ENCODE measurements at regions not wholly inside any gene's neighbourhood (a gene's known extent, or its start where the extent isn't known, plus 50 kb on each side); places are given as distances from the start of the nearest gene placed in this dataset.
"Not testable (repeated sequence)": the region's sequence is repeated elsewhere in the genome, so short reads cannot be mapped to it uniquely, and the experiment has no call there.

DNA sequence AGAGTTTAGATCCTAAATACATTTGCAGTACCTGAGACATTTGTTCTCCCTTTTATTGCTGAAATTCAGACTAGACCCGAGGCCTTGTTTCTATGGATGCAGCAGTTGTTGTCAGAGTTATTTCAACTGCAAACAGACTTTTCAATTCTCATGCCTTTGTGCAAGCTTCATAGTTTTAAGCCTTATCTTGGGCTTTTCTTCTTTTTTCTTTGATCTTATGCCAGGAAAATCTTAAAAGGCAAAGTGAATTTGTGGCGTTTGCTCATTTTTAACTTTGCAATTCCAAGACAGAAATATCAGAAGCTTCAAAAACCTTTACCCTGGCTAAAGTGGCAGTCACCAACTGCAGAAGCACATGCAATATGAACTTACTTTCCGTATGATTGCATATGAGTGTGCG is 576.7 kb downstream of the DIPK2A start:
- DNase-seq (ENCODE audit: low spot score), result no peak
- intact Hi-C loops (cut with DNase I), result no loop called here

DNA sequence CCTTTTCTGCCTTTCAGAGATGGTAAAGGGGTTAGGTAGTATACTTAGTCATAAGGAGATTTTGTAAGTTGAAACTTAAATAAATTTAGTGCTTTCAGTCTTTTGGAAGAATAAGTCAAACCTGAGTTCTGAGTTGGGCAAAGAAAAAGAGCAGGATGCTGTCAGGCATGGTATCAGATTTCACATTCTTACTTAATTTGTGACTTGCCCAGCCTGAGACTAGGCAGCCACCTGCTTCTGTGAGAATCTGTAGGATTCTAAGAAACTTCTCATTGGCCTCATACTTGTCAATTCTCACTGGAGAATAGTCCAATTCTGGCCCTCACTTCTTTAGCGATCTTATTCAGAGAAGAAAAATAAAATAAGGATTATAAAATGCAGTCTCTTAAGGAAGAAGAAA is 577.5 kb downstream of the DIPK2A start:
- intact Hi-C loops (cut with DNase I), result no loop called here
- DNase-seq (ENCODE audit: low spot score), result no peak

GRCh38 chr3:144552346-144553057 is 580.9 kb downstream of the DIPK2A start:
- intact Hi-C loops (cut with DNase I), result no loop called here
- DNase-seq (ENCODE audit: low spot score), result no peak

- intact Hi-C loops (cut with DNase I), result no loop called here
Observed at GRCh38 chr3:144553301-144553700, 581.7 kb downstream of the DIPK2A start.

GRCh38 chr3:144554889-144555288 is 583.3 kb downstream of the DIPK2A start:
- no peak for DNase-seq (ENCODE audit: low spot score)
- intact Hi-C loops (cut with DNase I), result no loop called here

More at GRCh38 chr3:144553301-144553700, 581.7 kb downstream of the DIPK2A start:
- DNase-seq (ENCODE audit: low spot score), result no peak

- intact Hi-C loops (cut with DNase I), result no loop called here
Observed at GRCh38 chr3:144556392-144556791, 584.8 kb downstream of the DIPK2A start.

GRCh38 chr3:144557515-144557914 is 585.9 kb downstream of the DIPK2A start:
- intact Hi-C loops (cut with DNase I), result no loop called here
- DNase-seq (ENCODE audit: low spot score), result no peak

More at GRCh38 chr3:144556392-144556791, 584.8 kb downstream of the DIPK2A start:
- DNase-seq (ENCODE audit: low spot score), result no peak

DNA sequence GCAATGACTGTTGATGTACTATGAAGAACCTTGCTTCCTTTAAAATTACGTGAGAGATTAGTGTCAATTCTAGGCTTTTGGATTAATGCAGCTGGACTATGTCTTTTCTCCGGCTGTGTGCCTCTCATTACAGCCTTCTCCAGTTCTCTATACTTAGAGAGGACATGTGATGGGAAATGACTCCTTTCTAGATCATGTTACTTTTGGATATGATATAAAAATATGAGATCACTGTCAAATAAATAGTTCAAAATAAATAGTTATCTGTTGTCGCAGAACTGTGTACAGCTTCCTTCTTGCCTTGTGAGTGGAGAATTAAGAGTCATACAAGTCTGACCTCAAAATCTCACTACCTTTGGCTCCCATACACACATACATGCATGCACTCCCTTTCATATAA is 592.4 kb downstream of the DIPK2A start:
- DNase-seq (ENCODE audit: low spot score), result no peak
- intact Hi-C loops (cut with DNase I), result no loop called here

DNA sequence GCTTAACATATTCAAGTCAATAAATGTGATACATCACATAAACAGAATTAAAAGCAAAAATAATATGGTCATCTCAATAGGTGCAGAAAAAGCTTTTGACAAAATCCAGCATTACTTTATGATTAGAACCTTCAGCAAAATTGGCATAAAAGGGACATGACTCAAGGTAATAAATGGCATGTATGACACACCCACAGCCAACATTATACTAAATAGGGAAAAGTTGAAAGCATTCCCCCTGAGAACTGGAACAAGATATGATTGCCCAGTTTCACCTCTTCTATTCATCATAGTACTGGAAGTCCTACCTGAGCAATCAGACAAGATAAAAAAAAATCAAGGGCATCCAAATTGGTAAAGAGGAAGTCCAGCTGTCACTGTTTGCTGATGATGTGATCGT is 594.7 kb downstream of the DIPK2A start:
- intact Hi-C loops (cut with DNase I), result no loop called here
- DNase-seq (ENCODE audit: low spot score), result no peak

GRCh38 chr3:144569651-144570050 is 598.0 kb downstream of the DIPK2A start:
- intact Hi-C loops (cut with DNase I), result no loop called here
- no peak for DNase-seq (ENCODE audit: low spot score)

GRCh38 chr3:144583871-144584270 is 612.2 kb downstream of the DIPK2A start:
- intact Hi-C loops (cut with DNase I), result no loop called here
- no peak for DNase-seq (ENCODE audit: low spot score)

- intact Hi-C loops (cut with DNase I), result no loop called here
- DNase-seq (ENCODE audit: low spot score), result no peak
Observed at GRCh38 chr3:144585408-144585807, 613.8 kb downstream of the DIPK2A start.

- DNase-seq (ENCODE audit: low spot score), result no peak
- intact Hi-C loops (cut with DNase I), result no loop called here
Observed at GRCh38 chr3:144585953-144586352, 614.3 kb downstream of the DIPK2A start.

- intact Hi-C loops (cut with DNase I), result no loop called here
- no peak for DNase-seq (ENCODE audit: low spot score)
Observed at GRCh38 chr3:144586382-144586781, 614.8 kb downstream of the DIPK2A start.

GRCh38 chr3:144590854-144591253 is 619.2 kb downstream of the DIPK2A start:
- intact Hi-C loops (cut with DNase I), result no loop called here
- no peak for DNase-seq (ENCODE audit: low spot score)

DNA sequence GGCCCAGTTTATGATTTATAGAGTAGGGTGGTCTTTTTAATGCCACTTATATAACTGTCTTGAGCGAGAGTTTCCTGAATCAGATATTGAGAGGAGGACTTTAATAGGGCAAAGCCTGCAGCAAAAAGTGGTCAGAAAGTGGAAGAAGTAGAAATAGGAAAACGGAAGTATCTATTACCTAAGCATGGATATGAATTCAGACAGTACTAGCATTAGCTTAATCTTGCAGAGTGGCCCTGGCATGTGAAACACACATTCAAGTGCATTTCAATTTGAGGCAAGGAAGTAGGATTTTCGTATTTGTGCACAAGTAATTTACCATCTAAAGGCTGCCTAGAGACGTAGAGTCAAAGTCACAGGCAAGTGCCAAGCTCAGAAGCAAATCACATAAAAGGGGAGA is 622.3 kb downstream of the DIPK2A start:
- intact Hi-C loops (cut with DNase I), result no loop called here

DNA sequence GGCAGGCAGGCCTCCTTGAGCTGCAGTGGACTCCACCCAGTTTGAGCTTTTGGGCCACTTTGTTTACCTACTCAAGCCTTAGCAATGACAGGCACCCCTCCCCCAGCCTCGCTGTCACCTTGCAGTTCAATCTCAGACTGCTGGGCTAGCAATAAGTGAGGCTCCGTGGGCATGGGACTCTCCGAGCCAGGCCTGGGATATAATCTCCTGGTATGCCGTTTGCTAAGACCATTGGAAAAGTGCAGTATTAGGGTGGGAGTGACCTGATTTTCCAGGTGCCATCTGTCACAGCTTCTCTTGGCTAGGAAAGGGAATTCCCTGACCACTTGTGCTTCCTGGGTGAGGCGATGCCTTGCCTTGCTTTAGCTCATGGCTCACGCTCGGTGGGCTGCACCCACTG is 648.6 kb downstream of the DIPK2A start:
- DNase-seq (ENCODE audit: low spot score); intact Hi-C loops (cut with DNase I): not testable (repeated sequence)

More for the DNA sequence above, 622.3 kb downstream of the DIPK2A start:
- DNase-seq (ENCODE audit: low spot score), result no peak

- intact Hi-C loops (cut with DNase I), result no loop called here
- DNase-seq (ENCODE audit: low spot score), result no peak
Observed at GRCh38 chr3:144622845-144623244, 651.2 kb downstream of the DIPK2A start.

GRCh38 chr3:144624656-144625055 is 653.0 kb downstream of the DIPK2A start:
- intact Hi-C loops (cut with DNase I), result no loop called here
- DNase-seq (ENCODE audit: low spot score), result no peak

DNA sequence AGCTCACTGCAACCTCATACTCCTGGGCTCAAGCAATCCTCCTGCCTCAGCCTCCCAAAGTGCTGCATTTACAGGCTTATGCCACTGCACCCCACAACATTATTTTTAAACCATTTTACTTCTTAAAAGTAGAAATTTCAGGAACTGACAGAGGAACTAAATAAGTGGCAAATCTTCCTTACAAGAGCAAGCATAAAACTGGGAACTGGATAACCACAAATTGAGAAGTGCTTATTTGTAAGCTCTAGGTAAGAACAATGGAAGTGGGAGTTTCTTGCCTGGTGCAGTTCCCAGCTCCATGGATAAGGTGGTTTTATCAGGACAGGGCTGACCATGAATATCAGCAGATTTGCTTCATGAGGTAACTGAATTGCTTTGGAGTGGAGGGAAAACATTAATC is 655.2 kb downstream of the DIPK2A start:
- intact Hi-C loops (cut with DNase I), result no loop called here
- no peak for DNase-seq (ENCODE audit: low spot score)

DNA sequence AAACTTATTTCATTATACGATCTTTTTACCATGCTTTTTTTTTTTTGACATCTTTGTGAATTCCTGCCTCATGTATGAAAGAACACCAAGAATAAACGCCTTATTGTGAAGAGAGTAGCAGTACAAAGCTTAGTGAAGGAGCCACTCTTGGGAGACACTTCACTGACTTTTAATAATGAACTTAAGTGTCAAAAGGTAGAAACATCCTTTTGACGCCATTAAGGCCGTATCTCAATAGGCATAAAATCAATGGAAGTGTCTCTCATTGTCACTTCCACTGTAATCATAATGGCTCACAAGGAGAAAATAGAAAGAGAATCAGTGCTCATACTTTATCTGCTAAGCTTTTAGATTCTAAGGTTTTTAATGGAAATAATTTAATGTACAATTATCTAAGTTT is 657.8 kb downstream of the DIPK2A start:
- intact Hi-C loops (cut with DNase I), result no loop called here

DNA sequence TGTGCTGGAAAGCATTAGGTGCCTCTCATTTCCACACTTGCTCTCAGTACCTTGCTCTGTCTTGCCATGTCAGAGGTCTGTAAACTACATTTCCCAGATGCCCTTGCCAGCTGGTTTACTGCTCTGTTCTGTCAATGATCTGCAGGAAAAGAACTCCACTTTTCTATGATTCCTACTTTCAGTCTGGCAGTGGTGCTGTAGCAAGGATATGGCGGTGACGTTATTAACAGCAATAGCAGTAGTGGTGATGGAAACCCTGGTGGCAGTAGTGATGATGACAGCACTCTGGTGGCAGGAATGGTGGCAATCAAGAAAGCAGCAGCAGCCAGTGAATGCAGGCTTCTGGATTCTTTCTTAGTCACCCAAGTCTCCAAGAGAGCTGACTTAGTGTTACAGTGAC is 665.2 kb downstream of the DIPK2A start:
- intact Hi-C loops (cut with DNase I), result no loop called here
- no peak for DNase-seq (ENCODE audit: low spot score)

More for the DNA sequence above, 657.8 kb downstream of the DIPK2A start:
- no peak for DNase-seq (ENCODE audit: low spot score)

Measured in cardiac septum (tissue), 1 donor.